ENCODE measurements at regions not wholly inside any gene's neighbourhood (a gene's known extent, or its start where the extent isn't known, plus 50 kb on each side); places are given as distances from the start of the nearest gene placed in this dataset.

DNA sequence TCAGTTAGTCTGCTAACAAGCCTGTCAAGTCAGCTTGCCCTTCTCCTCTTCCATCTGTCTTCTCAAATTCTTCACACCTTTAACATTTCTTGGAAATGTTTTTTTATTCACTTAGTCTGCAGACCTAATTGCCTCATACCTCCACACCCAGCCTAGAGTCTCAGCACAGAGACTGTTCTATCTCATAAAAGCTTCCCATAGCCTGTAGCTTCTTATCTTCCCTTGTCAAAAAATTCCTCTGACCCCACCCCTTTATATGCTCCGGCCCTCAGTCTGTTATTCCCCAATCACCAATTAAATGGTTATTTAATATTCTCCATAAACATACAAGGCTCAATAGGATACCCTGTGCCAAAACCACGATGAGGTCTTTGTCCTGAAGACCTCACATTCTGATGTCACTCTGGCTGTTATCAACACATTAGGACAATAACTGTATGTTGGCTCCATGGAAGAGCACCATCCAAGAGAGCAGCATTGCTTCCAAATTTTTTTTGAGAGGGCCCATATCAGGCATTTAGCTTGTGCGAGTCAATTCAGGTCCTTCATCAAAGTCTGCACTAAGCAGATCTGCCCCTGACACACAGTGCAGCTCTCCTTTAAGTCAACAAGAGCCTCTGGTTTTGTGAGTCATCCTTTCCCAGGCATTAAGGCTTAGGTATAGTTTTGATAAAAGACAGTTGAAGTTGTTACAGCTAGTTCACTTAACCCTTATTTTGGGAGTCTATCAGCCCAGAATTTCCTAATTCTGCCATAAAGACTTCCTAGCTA lies 83.2 kb upstream of the TBX18 start (continued):
- TF ChIP-seq NFYB (CRISPR knock-in tag; conservative IDR thresholded peaks at IDR 0.05; ENCODE audit: low read depth), result no peak
- TF ChIP-seq, protein P1, sequence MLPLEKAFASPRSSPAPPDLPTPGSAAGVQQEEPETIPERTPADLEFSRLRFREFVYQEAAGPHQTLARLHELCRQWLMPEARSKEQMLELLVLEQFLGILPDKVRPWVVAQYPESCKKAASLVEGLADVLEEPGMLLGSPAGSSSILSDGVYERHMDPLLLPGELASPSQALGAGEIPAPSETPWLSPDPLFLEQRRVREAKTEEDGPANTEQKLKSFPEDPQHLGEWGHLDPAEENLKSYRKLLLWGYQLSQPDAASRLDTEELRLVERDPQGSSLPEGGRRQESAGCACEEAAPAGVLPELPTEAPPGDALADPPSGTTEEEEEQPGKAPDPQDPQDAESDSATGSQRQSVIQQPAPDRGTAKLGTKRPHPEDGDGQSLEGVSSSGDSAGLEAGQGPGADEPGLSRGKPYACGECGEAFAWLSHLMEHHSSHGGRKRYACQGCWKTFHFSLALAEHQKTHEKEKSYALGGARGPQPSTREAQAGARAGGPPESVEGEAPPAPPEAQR (CRISPR knock-in tag; IDR thresholded peaks at IDR 0.05), result no peak
- TF ChIP-seq, protein P2, sequence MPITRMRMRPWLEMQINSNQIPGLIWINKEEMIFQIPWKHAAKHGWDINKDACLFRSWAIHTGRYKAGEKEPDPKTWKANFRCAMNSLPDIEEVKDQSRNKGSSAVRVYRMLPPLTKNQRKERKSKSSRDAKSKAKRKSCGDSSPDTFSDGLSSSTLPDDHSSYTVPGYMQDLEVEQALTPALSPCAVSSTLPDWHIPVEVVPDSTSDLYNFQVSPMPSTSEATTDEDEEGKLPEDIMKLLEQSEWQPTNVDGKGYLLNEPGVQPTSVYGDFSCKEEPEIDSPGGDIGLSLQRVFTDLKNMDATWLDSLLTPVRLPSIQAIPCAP (CRISPR knock-in tag; IDR thresholded peaks at IDR 0.05), result no peak
- TF ChIP-seq, protein P3, sequence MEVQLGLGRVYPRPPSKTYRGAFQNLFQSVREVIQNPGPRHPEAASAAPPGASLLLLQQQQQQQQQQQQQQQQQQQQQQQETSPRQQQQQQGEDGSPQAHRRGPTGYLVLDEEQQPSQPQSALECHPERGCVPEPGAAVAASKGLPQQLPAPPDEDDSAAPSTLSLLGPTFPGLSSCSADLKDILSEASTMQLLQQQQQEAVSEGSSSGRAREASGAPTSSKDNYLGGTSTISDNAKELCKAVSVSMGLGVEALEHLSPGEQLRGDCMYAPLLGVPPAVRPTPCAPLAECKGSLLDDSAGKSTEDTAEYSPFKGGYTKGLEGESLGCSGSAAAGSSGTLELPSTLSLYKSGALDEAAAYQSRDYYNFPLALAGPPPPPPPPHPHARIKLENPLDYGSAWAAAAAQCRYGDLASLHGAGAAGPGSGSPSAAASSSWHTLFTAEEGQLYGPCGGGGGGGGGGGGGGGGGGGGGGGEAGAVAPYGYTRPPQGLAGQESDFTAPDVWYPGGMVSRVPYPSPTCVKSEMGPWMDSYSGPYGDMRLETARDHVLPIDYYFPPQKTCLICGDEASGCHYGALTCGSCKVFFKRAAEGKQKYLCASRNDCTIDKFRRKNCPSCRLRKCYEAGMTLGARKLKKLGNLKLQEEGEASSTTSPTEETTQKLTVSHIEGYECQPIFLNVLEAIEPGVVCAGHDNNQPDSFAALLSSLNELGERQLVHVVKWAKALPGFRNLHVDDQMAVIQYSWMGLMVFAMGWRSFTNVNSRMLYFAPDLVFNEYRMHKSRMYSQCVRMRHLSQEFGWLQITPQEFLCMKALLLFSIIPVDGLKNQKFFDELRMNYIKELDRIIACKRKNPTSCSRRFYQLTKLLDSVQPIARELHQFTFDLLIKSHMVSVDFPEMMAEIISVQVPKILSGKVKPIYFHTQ (CRISPR knock-in tag; IDR thresholded peaks at IDR 0.05), result no peak
- TF ChIP-seq, protein P4, sequence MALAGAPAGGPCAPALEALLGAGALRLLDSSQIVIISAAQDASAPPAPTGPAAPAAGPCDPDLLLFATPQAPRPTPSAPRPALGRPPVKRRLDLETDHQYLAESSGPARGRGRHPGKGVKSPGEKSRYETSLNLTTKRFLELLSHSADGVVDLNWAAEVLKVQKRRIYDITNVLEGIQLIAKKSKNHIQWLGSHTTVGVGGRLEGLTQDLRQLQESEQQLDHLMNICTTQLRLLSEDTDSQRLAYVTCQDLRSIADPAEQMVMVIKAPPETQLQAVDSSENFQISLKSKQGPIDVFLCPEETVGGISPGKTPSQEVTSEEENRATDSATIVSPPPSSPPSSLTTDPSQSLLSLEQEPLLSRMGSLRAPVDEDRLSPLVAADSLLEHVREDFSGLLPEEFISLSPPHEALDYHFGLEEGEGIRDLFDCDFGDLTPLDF (CRISPR knock-in tag; IDR thresholded peaks at IDR 0.05), result no peak
- TF ChIP-seq CBFB (CRISPR knock-in tag; IDR thresholded peaks at IDR 0.05; ENCODE audit: low read depth), result no peak
- TF ChIP-seq, protein P5, sequence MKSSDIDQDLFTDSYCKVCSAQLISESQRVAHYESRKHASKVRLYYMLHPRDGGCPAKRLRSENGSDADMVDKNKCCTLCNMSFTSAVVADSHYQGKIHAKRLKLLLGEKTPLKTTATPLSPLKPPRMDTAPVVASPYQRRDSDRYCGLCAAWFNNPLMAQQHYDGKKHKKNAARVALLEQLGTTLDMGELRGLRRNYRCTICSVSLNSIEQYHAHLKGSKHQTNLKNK (CRISPR knock-in tag; IDR thresholded peaks at IDR 0.05), result no peak
- TF ChIP-seq, protein P6, sequence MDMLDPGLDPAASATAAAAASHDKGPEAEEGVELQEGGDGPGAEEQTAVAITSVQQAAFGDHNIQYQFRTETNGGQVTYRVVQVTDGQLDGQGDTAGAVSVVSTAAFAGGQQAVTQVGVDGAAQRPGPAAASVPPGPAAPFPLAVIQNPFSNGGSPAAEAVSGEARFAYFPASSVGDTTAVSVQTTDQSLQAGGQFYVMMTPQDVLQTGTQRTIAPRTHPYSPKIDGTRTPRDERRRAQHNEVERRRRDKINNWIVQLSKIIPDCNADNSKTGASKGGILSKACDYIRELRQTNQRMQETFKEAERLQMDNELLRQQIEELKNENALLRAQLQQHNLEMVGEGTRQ (CRISPR knock-in tag; IDR thresholded peaks at IDR 0.05), result no peak
- TF ChIP-seq TP53 (CRISPR knock-in tag; IDR thresholded peaks at IDR 0.05), result no peak
- no peak for TF ChIP-seq TCF7 (CRISPR knock-in tag; IDR thresholded peaks at IDR 0.05; ENCODE audit: low read depth)
- no peak for TF ChIP-seq RORB (CRISPR knock-in tag; IDR thresholded peaks at IDR 0.05)

DNA sequence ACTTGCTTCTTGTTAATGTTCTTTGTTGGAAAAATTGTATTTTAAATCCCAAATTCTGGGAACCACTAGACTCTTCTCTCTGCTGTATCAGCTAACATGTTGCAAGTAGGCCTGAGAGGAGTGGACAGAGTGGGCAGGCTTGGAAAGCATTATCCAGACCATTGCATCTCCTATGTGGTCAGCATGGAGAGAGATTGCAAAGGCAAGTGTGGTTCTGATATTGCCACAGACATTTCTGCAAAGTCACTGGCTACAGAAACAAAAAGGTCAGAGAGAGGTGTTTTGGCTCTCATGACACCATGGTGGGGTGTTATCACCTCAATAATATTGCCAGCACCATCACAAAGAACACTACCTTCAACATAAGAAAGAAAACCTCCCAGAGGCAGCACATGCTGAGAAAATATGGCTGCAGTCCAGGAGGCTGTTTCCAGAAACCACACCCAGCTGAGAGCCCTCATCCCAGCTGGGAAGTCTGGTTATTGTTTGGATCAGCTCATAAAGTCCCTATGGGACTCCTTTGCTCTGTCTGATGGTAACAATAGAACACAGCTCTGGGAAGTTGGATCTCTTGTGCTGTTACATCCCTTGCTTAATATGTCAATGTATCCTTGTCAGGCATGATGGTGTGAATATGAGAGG lies 78.2 kb upstream of the TBX18 start:
- Mint-ChIP-seq H3K4me1 (no peaks in the 10 kb centered on the region), H3K27ac (no peak overlapping the region), H3K36me3 (peaks cover 5% of the 10 kb centered on the region; the same call in 1 of the 2 replicates), H3K4me3 (no peak overlapping the region), H3K27me3 (ENCODE audit: low read depth) (no peaks in the 10 kb centered on the region; the same call in 1 of the 2 replicates), H3K9me3 (peaks cover 37% of the 10 kb centered on the region)
- no peak for ATAC-seq
- no peak for DNase-seq (ENCODE audit: low spot score)
- CTCF ChIA-PET, result no interaction called here
- POLR2A ChIA-PET, result no interaction called here
- TF ChIP-seq KAT7 (CRISPR knock-in tag; IDR thresholded peaks at IDR 0.05; ENCODE audit: borderline replicate concordance), result no peak
- TF ChIP-seq SP1 (CRISPR knock-in tag; conservative IDR thresholded peaks at IDR 0.05), result no peak
- no peak for TF ChIP-seq NR1H2 (CRISPR knock-in tag; IDR thresholded peaks at IDR 0.05)
- TF ChIP-seq, protein P7, sequence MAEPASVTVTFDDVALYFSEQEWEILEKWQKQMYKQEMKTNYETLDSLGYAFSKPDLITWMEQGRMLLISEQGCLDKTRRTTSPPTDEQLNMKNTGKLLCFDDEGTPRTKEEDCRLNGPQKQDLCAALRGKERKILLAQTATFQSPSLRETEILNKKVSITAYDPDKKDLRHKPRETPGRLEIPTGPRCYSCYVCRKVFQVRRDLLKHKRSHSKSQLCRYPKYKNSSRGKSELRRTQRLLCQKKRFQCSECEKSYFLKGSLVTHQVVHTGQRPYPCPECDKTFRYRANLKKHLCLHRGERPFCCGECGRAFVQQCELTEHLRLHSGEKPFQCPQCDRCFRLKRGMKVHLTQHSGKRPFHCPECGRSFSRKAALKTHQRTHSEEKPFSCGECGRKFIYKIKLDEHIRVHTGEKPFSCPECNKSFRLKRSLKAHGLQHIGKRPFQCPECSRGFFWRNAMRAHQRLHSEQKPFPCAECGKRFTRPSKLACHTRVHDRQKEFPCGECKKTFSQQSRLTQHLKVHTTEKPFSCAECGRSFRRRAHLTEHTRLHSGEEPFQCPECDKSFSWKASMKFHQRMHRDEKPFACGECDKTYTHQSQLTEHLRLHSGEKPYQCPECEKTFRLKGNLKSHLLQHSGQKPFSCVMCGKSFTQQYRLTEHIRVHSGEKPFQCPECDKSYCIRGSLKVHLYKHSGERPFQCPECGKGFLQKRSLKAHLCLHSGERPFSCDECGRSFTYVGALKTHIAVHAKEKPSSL (CRISPR knock-in tag; conservative IDR thresholded peaks at IDR 0.05), result no peak
- TF ChIP-seq CBFB (CRISPR knock-in tag; IDR thresholded peaks at IDR 0.05; ENCODE audit: low read depth), result no peak
- TF ChIP-seq ZBTB21 (CRISPR knock-in tag; IDR thresholded peaks at IDR 0.05; ENCODE audit: borderline replicate concordance), result no peak
- TF ChIP-seq, protein P8, sequence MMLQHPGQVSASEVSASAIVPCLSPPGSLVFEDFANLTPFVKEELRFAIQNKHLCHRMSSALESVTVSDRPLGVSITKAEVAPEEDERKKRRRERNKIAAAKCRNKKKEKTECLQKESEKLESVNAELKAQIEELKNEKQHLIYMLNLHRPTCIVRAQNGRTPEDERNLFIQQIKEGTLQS (CRISPR knock-in tag; conservative IDR thresholded peaks at IDR 0.05), result no peak
- TF ChIP-seq, protein P4 (CRISPR knock-in tag; IDR thresholded peaks at IDR 0.05), result no peak
- no peak for TF ChIP-seq TEAD4 (CRISPR knock-in tag; IDR thresholded peaks at IDR 0.05)
- no peak for TF ChIP-seq ZNF671 (CRISPR knock-in tag; IDR thresholded peaks at IDR 0.05)
- TF ChIP-seq OVOL2 (CRISPR knock-in tag; IDR thresholded peaks at IDR 0.05; ENCODE audit: borderline replicate concordance), result no peak
- no peak for TF ChIP-seq SOX15 (CRISPR knock-in tag; IDR thresholded peaks at IDR 0.05)
- TF ChIP-seq ZNF317 (CRISPR knock-in tag; IDR thresholded peaks at IDR 0.05; ENCODE audit: borderline replicate concordance, low read depth), result no peak
- TF ChIP-seq ZNF416 (CRISPR knock-in tag; IDR thresholded peaks at IDR 0.05), result no peak
- no peak for TF ChIP-seq IRF2 (CRISPR knock-in tag; IDR thresholded peaks at IDR 0.05; ENCODE audit: borderline replicate concordance, low read depth)

Measured in WTC11 (cell line).